Naive thymus-derived CD4-positive, alpha-beta T cell (primary cell): ENCODE measurements at regions not wholly inside any gene's neighbourhood (a gene's known extent, or its start where the extent isn't known, plus 50 kb on each side); places are given as distances from the start of the nearest gene placed in this dataset.

Experiments
- ATAC-seq: fragments of 150-1000 bp; cut with Tn5 transposase; 2 replicates; pipeline ENCODE4 v1.10.0; 2021; ENCODE audit warnings: mild to moderate bottlenecking, moderate library complexity
- CTCF ChIA-PET: fragments of 350-600 bp; sonication (Branson Sonifier 250); formaldehyde crosslinking; loops from one replicate; lab custom pipeline; 2021; ENCODE audit warnings: antibody characterized with exemption; lab: Charles Lee
- POLR2A ChIA-PET: fragments of 350-600 bp; sonication (Branson Sonifier 250); formaldehyde crosslinking; loops from one replicate; lab custom pipeline; 2021; ENCODE audit warnings: antibody characterized with exemption, inconsistent platforms; lab: Charles Lee
- DNase-seq, 9 donors: peaks; one replicate each; pipeline versions ENCODE4 v3.0.0 to v3.0.0-alpha.2; 2020 to 2022; ENCODE audit warnings: mixed read lengths in 1 of 9
- H3K27ac ChIP-seq: one replicate; pipeline ENCODE4 v1.7.0; 2013; ENCODE audit warnings: mild to moderate bottlenecking, low read depth, low read length, moderate library complexity
- H3K27me3 ChIP-seq, 2 donors: one replicate each; pipeline ENCODE4 v1.7.0; 2013; ENCODE audit warnings: low read length in 2 of 2, mild to moderate bottlenecking in 2 of 2, moderate library complexity in 2 of 2; ENCODE audit not compliant: control insufficient read depth in 2 of 2, insufficient read depth in 2 of 2
- H3K36me3 ChIP-seq, 3 experiments: 1 replicate in 2 of 3; 2 replicates in 1 of 3; pipeline ENCODE4 v1.7.0; 2013; ENCODE audit warnings: low read length in 3 of 3, mild to moderate bottlenecking in 3 of 3, moderate library complexity in 1 of 3; ENCODE audit not compliant: insufficient read depth in 3 of 3, control insufficient read depth in 2 of 3
- H3K4me1 ChIP-seq, 2 donors: one replicate each; pipeline ENCODE4 v1.7.0; 2013; ENCODE audit warnings: low read length in 2 of 2, mild to moderate bottlenecking in 2 of 2, moderate library complexity in 1 of 2; ENCODE audit not compliant: control insufficient read depth in 2 of 2, insufficient read depth in 2 of 2
- H3K4me3 ChIP-seq: 2 replicates; pipeline ENCODE4 v1.7.0; 2013; ENCODE audit warnings: mild to moderate bottlenecking, low read length
- H3K9me3 ChIP-seq, 3 experiments: 1 replicate in 2 of 3; 2 replicates in 1 of 3; pipeline ENCODE4 v1.7.0; 2013; ENCODE audit warnings: low read length in 3 of 3; ENCODE audit not compliant: control insufficient read depth in 2 of 3
- H3K27ac Mint-ChIP-seq, 9 donors: one replicate each; pipeline ENCODE4 v1.8.0; 2020 to 2022; ENCODE audit warnings: mixed read lengths in 9 of 9, mild to moderate bottlenecking in 8 of 9, moderate library complexity in 5 of 9, inconsistent platforms in 2 of 9
- H3K27me3 Mint-ChIP-seq, 5 donors: one replicate each; pipeline ENCODE4 v1.8.0; 2021 to 2022; ENCODE audit warnings: mixed read lengths in 5 of 5, mild to moderate bottlenecking in 1 of 5
- H3K36me3 Mint-ChIP-seq, 5 donors: one replicate each; pipeline ENCODE4 v1.8.0; 2020 to 2022; ENCODE audit warnings: mixed read lengths in 5 of 5, mild to moderate bottlenecking in 3 of 5, inconsistent platforms in 1 of 5
- H3K4me1 Mint-ChIP-seq, 7 donors: one replicate each; pipeline ENCODE4 v1.8.0; 2020 to 2022; ENCODE audit warnings: mixed read lengths in 7 of 7, mild to moderate bottlenecking in 3 of 7, inconsistent platforms in 1 of 7
- H3K4me3 Mint-ChIP-seq, 10 donors: one replicate each; pipeline ENCODE4 v1.8.0; 2020 to 2022; ENCODE audit warnings: mild to moderate bottlenecking in 10 of 10, mixed read lengths in 10 of 10, moderate library complexity in 6 of 10, inconsistent platforms in 2 of 10
- H3K9me3 Mint-ChIP-seq, 11 donors: one replicate each; pipeline ENCODE4 v1.8.0; 2020 to 2022; ENCODE audit warnings: mixed read lengths in 11 of 11, mild to moderate bottlenecking in 4 of 11, inconsistent platforms in 1 of 11, moderate library complexity in 1 of 11
- intact Hi-C, 2 donors: fragments of 100-400 bp; cut with micrococcal nuclease; formaldehyde crosslinking; loops; one replicate each; pipeline ENCODE4 v1.15.1; 2023

- ChIA-PET POLR2A (no interaction called here), CTCF (no interaction called here)
- no peaks in the 10 kb centered on the region for H3K27me3 Mint-ChIP-seq
- H3K9me3 Mint-ChIP-seq = peaks cover 7 to 28% (median 17%) of the 10 kb centered on the region in 11 donors
- DNase-seq (no peak), ATAC-seq (no peak)
- intact Hi-C loops = no loop called here
- H3K27ac Mint-ChIP-seq = no peak overlapping the region
- H3K4me3 Mint-ChIP-seq = no peak overlapping the region
- no peak overlapping the region for H3K4me3 ChIP-seq
- no peak overlapping the region for H3K27ac ChIP-seq
- no peaks in the 10 kb centered on the region for H3K27me3 ChIP-seq
- peaks cover 0 to 12% (median 5%) of the 10 kb centered on the region in 5 donors for H3K36me3 Mint-ChIP-seq
- peaks cover 0 to 11% (median 0%) of the 10 kb centered on the region in 7 donors for H3K4me1 Mint-ChIP-seq
- H3K36me3 ChIP-seq = no peaks in the 10 kb centered on the region
- H3K9me3 ChIP-seq = peaks cover 0 to 7% (median 0%) of the 10 kb centered on the region in 3 experiments
- no peaks in the 10 kb centered on the region for H3K4me1 ChIP-seq
Observed at GRCh38 chr13:18954254-18954653, 227.4 kb downstream of the TUBA3C start.

DNA sequence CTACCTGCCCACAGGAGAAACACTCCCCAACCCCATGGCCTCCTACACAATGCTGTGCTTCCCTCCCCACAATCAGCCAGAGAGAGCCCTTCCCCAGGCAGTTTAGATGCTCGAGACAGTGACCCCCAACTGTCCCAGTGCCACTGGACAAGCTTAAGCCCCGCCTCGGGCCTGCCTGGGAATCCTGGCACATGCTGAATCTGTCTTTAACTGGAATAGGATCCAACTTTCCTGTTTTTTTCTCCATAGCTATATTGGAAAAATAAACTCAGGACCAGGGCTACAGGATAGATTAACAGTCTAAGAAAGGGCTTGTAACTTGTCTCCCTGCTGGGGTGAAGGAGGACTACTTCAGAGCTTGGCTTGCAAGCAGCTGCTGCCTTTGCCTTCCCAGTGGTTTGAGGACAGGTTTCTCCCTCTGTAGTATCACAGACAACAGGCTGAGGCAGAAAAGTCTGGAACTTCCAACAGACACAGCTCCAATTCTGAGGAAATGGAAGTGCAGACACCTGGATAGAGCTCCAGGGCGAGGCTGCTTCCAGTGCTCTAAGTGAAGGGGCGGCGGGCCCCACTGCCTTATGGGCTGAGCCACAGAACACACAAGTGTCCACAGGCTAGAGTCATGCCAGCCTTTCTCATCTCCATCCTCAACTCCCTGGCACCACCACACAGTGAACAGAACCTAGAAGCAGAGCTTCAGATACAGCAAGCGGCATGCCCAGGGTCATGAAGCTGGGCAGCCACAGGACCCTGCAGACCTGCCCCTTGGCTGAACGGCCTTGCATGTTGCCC, 228.3 kb downstream of the TUBA3C start:
- CTCF ChIA-PET = no interaction called here

GRCh38 chr13:18952225-18953016, 229.2 kb downstream of the TUBA3C start:
- intact Hi-C loops = no loop called here
- no peak overlapping the region for H3K4me3 Mint-ChIP-seq
- no peaks in the 10 kb centered on the region for H3K36me3 ChIP-seq
- H3K4me1 ChIP-seq = no peaks in the 10 kb centered on the region
- ChIA-PET POLR2A (no interaction called here), CTCF (no interaction called here)
- peaks cover 0 to 11% (median 0%) of the 10 kb centered on the region in 7 donors for H3K4me1 Mint-ChIP-seq
- H3K27me3 Mint-ChIP-seq = no peaks in the 10 kb centered on the region
- peaks cover 0 to 12% (median 5%) of the 10 kb centered on the region in 5 donors for H3K36me3 Mint-ChIP-seq
- H3K27ac ChIP-seq = no peak overlapping the region
- H3K27me3 ChIP-seq = no peaks in the 10 kb centered on the region
- no peak for DNase-seq
- H3K9me3 ChIP-seq = no peaks in the 10 kb centered on the region
- peaks cover 7 to 27% (median 17%) of the 10 kb centered on the region in 11 donors for H3K9me3 Mint-ChIP-seq
- H3K4me3 ChIP-seq = no peak overlapping the region
- no peak for ATAC-seq
- H3K27ac Mint-ChIP-seq = no peak overlapping the region

More for the DNA sequence above, 228.3 kb downstream of the TUBA3C start:
- ATAC-seq = no peak
- Mint-ChIP-seq H3K27me3 (no peaks in the 10 kb centered on the region), H3K9me3 (peaks cover 7 to 27% (median 17%) of the 10 kb centered on the region in 11 donors), H3K4me1 (peaks cover 0 to 11% (median 0%) of the 10 kb centered on the region in 7 donors), H3K36me3 (peaks cover 0 to 12% (median 5%) of the 10 kb centered on the region in 5 donors), H3K4me3 (no peak overlapping the region), H3K27ac (no peak overlapping the region)
- no peak for DNase-seq
- Histone ChIP-seq H3K4me1 (no peaks in the 10 kb centered on the region), H3K27me3 (no peaks in the 10 kb centered on the region), H3K27ac (no peak overlapping the region), H3K36me3 (no peaks in the 10 kb centered on the region), H3K4me3 (no peak overlapping the region), H3K9me3 (peaks cover 0 to 2% (median 0%) of the 10 kb centered on the region in 3 experiments)
- POLR2A ChIA-PET = no interaction called here
- intact Hi-C loops = no loop called here

DNA sequence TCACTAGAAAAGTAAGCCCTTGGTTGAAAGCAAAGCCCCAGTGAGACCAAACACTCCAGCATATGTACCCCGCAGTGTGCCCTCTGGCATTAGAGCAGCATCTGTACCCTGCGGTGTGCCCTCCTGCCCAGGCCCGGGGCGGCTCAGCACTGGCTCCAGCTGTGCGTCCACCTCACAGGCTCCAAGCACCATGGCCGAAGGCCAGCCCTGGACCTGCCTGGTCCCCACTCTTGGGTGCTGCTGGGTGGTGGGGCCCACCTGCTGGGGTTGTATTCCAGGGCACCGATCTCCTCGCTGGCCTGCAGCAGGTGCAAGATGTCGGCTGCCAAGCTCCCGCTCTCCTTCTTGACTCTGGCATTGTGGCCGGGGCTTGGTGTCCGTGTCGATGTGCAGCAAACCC, 230.2 kb downstream of the TUBA3C start:
- ChIA-PET CTCF (no interaction called here), POLR2A (no interaction called here)
- H3K9me3 ChIP-seq = no peaks in the 10 kb centered on the region
- no peaks in the 10 kb centered on the region for H3K27me3 Mint-ChIP-seq
- H3K9me3 Mint-ChIP-seq = peaks cover 2 to 18% (median 9%) of the 10 kb centered on the region in 11 donors
- ATAC-seq (no peak), DNase-seq (no peak)
- H3K27ac ChIP-seq = no peak overlapping the region
- no peak overlapping the region for H3K4me3 ChIP-seq
- H3K27me3 ChIP-seq = no peaks in the 10 kb centered on the region
- intact Hi-C loops = no loop called here
- peaks cover 0 to 8% (median 0%) of the 10 kb centered on the region in 5 donors for H3K36me3 Mint-ChIP-seq
- no peak overlapping the region for H3K4me3 Mint-ChIP-seq
- no peaks in the 10 kb centered on the region for H3K4me1 ChIP-seq
- peaks cover 0 to 5% (median 0%) of the 10 kb centered on the region in 7 donors for H3K4me1 Mint-ChIP-seq
- H3K36me3 ChIP-seq = no peaks in the 10 kb centered on the region
- H3K27ac Mint-ChIP-seq = no peak overlapping the region

DNA sequence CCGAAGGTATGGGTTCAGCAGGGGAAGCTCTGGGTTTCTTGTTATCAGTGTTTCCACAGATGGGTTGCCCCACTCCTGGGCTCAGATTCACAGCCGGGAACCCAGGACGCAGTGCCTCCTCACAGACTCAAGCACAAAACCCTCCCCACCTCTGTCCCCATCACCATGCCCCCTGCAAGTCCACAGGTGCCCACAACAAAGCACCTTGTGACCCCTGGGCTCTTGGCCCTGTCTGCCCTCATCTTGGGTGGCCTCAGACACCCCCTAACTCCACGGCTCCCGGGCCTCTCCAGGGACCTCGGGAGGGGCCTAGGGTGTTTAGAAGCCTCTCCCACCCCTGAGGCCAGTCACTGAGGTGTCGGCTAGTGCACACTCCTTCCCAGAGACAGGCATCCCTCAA, 231.7 kb downstream of the TUBA3C start:
- Histone ChIP-seq H3K9me3 (no peaks in the 10 kb centered on the region), H3K4me3 (no peak overlapping the region), H3K4me1 (no peaks in the 10 kb centered on the region), H3K36me3 (no peaks in the 10 kb centered on the region), H3K27ac (no peak overlapping the region), H3K27me3 (no peaks in the 10 kb centered on the region)
- CTCF ChIA-PET = interaction anchor here (0.5 kb wide), 1 partner anchor 937 kb away, joined by 7 read pairs; no protein-coding TSS in a partner anchor
- Mint-ChIP-seq H3K9me3 (peaks cover 0 to 6% (median 2%) of the 10 kb centered on the region in 11 donors), H3K27ac (no peak overlapping the region), H3K4me1 (no peaks in the 10 kb centered on the region), H3K4me3 (no peak overlapping the region), H3K36me3 (peaks cover 0 to 4% (median 0%) of the 10 kb centered on the region in 5 donors), H3K27me3 (no peaks in the 10 kb centered on the region)
- POLR2A ChIA-PET = no interaction called here
- intact Hi-C loops = no loop called here
- no peak for DNase-seq
- no peak for ATAC-seq

DNA sequence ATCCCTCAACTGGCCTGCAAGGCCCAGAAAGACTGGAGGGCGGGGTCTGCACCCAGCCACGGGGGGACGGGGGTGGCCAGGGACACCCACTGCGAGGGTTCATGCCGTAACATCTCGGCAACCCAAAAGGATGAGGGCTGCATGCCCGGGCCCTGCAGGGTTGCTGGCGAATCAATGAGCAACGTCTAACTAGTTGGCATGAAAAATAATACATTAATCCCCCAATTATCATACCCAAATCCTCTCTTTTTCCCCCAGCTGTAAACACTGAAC, 232.2 kb downstream of the TUBA3C start:
- no peaks in the 10 kb centered on the region for H3K9me3 ChIP-seq
- peaks cover 0 to under 1% (median 0%) of the 10 kb centered on the region in 5 donors for H3K36me3 Mint-ChIP-seq
- no peaks in the 10 kb centered on the region for H3K4me1 ChIP-seq
- intact Hi-C loops = no loop called here
- ChIA-PET CTCF (interaction anchor here (0.5 kb wide), 1 partner anchor 938 kb away, joined by 7 read pairs; no protein-coding TSS in a partner anchor), POLR2A (no interaction called here)
- H3K27ac Mint-ChIP-seq = no peak overlapping the region
- H3K27ac ChIP-seq = no peak overlapping the region
- no peak for DNase-seq
- H3K4me3 Mint-ChIP-seq = no peak overlapping the region
- H3K27me3 ChIP-seq = no peaks in the 10 kb centered on the region
- H3K36me3 ChIP-seq = no peaks in the 10 kb centered on the region
- H3K4me3 ChIP-seq = no peak overlapping the region
- no peak for ATAC-seq
- no peaks in the 10 kb centered on the region for H3K4me1 Mint-ChIP-seq
- peaks cover 0 to 3% (median 0%) of the 10 kb centered on the region in 11 donors for H3K9me3 Mint-ChIP-seq
- H3K27me3 Mint-ChIP-seq = no peaks in the 10 kb centered on the region
